ENCODE measurements at regions not wholly inside any gene's neighbourhood (a gene's known extent, or its start where the extent isn't known, plus 50 kb on each side); places are given as distances from the start of the nearest gene placed in this dataset.

- Histone ChIP-seq H2AFZ (ENCODE audit: low read length) (no peak overlapping the region), H3K79me2 (ENCODE audit: insufficient read depth, low read length) (no peaks in the 10 kb centered on the region), H4K20me1 (ENCODE audit: insufficient read depth, low read length) (no peaks in the 10 kb centered on the region), H3K9me3 (ENCODE audit: low read length) (no peaks in the 10 kb centered on the region), H3K4me2 (ENCODE audit: low read depth, low read length) (no peak overlapping the region), H3K9ac (ENCODE audit: insufficient read depth, low read depth, low read length) (no peak overlapping the region), H3K4me3 (replicated peaks in 1 of 3; ENCODE audit: insufficient read depth in 1 of 3, low read depth in 2 of 3, low read length in 3 of 3) (no peak overlapping the region), H3K36me3 (replicated peaks in 1 of 2; ENCODE audit: control insufficient read depth in 1 of 2, insufficient read depth in 2 of 2, low read length in 2 of 2) (no peaks in the 10 kb centered on the region), H3K27ac (ENCODE audit: extremely low read length, insufficient read depth, low read length) (no peak overlapping the region), H3K27me3 (ENCODE audit: control insufficient read depth in 1 of 2, insufficient read depth in 2 of 2, low read length in 2 of 2) (no peaks in the 10 kb centered on the region; a peak in 1 of 5 replicates), H3K4me1 (ENCODE audit: insufficient read depth, low read length) (no peaks in the 10 kb centered on the region)
- no peak for DNase-seq (ENCODE audit: low spot score)
- ATAC-seq = no peak
- intact Hi-C loops (cut with micrococcal nuclease; ENCODE audit: unreplicated experiment) (no loop called here), in situ Hi-C loops (cut with HindIII; ENCODE audit: extremely low pct_ligation_motif_present, low pct_unique_long_range_greater_than_20kb) (no loop called here)
- WGBS (ENCODE audit: low lambda C conversion rate) = 3% methylated on average over 3 of the region's 3 CpGs
- BruUV-seq (replicated peaks) = no TSS peak
- CTCF ChIA-PET (ENCODE audit: low intra/inter-chr PET ratio, low total read pairs) = no interaction called here
- TF ChIP-seq RFX1 (IDR thresholded peaks at IDR 0.05) = no peak
- TF ChIP-seq CCDC6 (CRISPR knock-in tag; IDR thresholded peaks at IDR 0.05) = no peak
- no peak for TF ChIP-seq PHF5A (CRISPR knock-in tag; IDR thresholded peaks at IDR 0.05; ENCODE audit: low read depth, unreplicated experiment)
- TF ChIP-seq ZNF264 (CRISPR knock-in tag; IDR thresholded peaks at IDR 0.05) = no peak
- TF ChIP-seq ZNF280D (CRISPR knock-in tag; IDR thresholded peaks at IDR 0.05) = no peak
- FAIRE-seq = no peak
- POLR2A ChIA-PET = no interaction called here
These were observed 323.0 kb downstream of the TMEM167A start for GRCh38 chr5:82754036-82754746.

GRCh38 chr5:82753374-82753773 is 323.8 kb downstream of the TMEM167A start:
- Histone ChIP-seq H4K20me1 (ENCODE audit: insufficient read depth, low read length) (no peaks in the 10 kb centered on the region), H3K79me2 (ENCODE audit: insufficient read depth, low read length) (no peaks in the 10 kb centered on the region), H3K27me3 (ENCODE audit: control insufficient read depth in 1 of 2, insufficient read depth in 2 of 2, low read length in 2 of 2) (no peaks in the 10 kb centered on the region; a peak in 1 of 5 replicates), H3K4me3 (replicated peaks in 1 of 3; ENCODE audit: insufficient read depth in 1 of 3, low read depth in 2 of 3, low read length in 3 of 3) (no peak overlapping the region), H3K9ac (ENCODE audit: insufficient read depth, low read depth, low read length) (no peak overlapping the region), H3K4me1 (ENCODE audit: insufficient read depth, low read length) (no peaks in the 10 kb centered on the region), H3K36me3 (replicated peaks in 1 of 2; ENCODE audit: control insufficient read depth in 1 of 2, insufficient read depth in 2 of 2, low read length in 2 of 2) (no peaks in the 10 kb centered on the region), H3K27ac (ENCODE audit: extremely low read length, insufficient read depth, low read length) (no peak overlapping the region), H3K4me2 (ENCODE audit: low read depth, low read length) (no peak overlapping the region), H3K9me3 (ENCODE audit: low read length) (no peaks in the 10 kb centered on the region), H2AFZ (ENCODE audit: low read length) (no peak overlapping the region)
- BruUV-seq (replicated peaks) = no TSS peak
- no peak for FAIRE-seq
- ATAC-seq = no peak
- POLR2A ChIA-PET = no interaction called here
- CTCF ChIA-PET (ENCODE audit: low intra/inter-chr PET ratio, low total read pairs) = no interaction called here
- in situ Hi-C loops (cut with HindIII; ENCODE audit: extremely low pct_ligation_motif_present, low pct_unique_long_range_greater_than_20kb) = no loop called here
- intact Hi-C loops (cut with micrococcal nuclease; ENCODE audit: unreplicated experiment) = no loop called here
- 22% methylated on average over 1 of the region's 1 CpG for WGBS (ENCODE audit: low lambda C conversion rate)
- DNase-seq (ENCODE audit: low spot score) = no peak
- TF ChIP-seq MAFK (conservative IDR thresholded peaks at IDR 0.05 in 1 of 2, IDR thresholded peaks at IDR 0.05 in 1 of 2; ENCODE audit: low read length in 2 of 2) (0 out of 4 replicates have a peak, but pooled peaks of 1 of the 2 experiments have one; percentile 3), CREB1 (IDR thresholded peaks at IDR 0.05) (peak; percentile 44), CREB1 (CRISPR knock-in tag; IDR thresholded peaks at IDR 0.05) (no peak), NRL (CRISPR knock-in tag; IDR thresholded peaks at IDR 0.05; ENCODE audit: borderline replicate concordance) (no peak), ZNF354B (CRISPR knock-in tag; IDR thresholded peaks at IDR 0.05) (no peak), PCBP1 (IDR thresholded peaks at IDR 0.05; ENCODE audit: borderline replicate concordance, low read depth, low read length) (no peak), POLR2A (IDR thresholded peaks at IDR 0.05; ENCODE audit: insufficient read depth in 1 of 2, low read depth in 2 of 2, low read length in 2 of 2) (no peak), HNF4G (IDR thresholded peaks at IDR 0.05; ENCODE audit: borderline replicate concordance, low read depth, low read length) (no peak), HNF4G (CRISPR knock-in tag; IDR thresholded peaks at IDR 0.05; ENCODE audit: borderline replicate concordance, low read depth) (no peak), KLF13 (CRISPR knock-in tag; IDR thresholded peaks at IDR 0.05) (no peak), NFKB2 (CRISPR knock-in tag; IDR thresholded peaks at IDR 0.05; ENCODE audit: borderline replicate concordance) (no peak), ATF7 (IDR thresholded peaks at IDR 0.05) (peak; percentile 95), ATF7 (CRISPR knock-in tag; IDR thresholded peaks at IDR 0.05) (no peak), IKZF4 (CRISPR knock-in tag; IDR thresholded peaks at IDR 0.05; ENCODE audit: borderline replicate concordance, low read depth, not compliant biosample characterization) (no peak)

Data from HepG2 (cell line).